ENCODE measurements at regions not wholly inside any gene's neighbourhood (a gene's known extent, or its start where the extent isn't known, plus 50 kb on each side); places are given as distances from the start of the nearest gene placed in this dataset.

DNA sequence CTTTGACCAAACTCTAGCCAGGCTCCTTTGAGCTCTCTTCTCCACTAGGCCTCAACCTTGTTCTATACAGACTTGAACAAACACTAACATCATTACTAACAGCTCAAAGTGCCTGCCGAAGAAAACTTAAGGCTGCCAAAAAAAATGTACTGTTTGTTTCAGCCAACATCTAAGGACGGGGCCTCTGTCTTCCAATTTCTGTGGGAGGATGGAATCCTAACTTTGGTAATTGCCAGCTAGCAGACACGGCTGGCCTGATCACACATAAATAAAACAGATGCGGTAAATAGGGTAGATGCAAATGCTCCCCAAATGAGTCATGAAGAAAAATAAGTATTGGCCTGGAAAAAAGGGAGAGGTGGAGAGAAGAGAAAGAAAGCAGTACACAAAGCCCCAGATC is 394.3 kb downstream of the TMEM135 start:
- TF ChIP-seq, protein P1, sequence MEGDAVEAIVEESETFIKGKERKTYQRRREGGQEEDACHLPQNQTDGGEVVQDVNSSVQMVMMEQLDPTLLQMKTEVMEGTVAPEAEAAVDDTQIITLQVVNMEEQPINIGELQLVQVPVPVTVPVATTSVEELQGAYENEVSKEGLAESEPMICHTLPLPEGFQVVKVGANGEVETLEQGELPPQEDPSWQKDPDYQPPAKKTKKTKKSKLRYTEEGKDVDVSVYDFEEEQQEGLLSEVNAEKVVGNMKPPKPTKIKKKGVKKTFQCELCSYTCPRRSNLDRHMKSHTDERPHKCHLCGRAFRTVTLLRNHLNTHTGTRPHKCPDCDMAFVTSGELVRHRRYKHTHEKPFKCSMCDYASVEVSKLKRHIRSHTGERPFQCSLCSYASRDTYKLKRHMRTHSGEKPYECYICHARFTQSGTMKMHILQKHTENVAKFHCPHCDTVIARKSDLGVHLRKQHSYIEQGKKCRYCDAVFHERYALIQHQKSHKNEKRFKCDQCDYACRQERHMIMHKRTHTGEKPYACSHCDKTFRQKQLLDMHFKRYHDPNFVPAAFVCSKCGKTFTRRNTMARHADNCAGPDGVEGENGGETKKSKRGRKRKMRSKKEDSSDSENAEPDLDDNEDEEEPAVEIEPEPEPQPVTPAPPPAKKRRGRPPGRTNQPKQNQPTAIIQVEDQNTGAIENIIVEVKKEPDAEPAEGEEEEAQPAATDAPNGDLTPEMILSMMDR (IDR thresholded peaks at IDR 0.05) = no peak
- TF ChIP-seq EZH2phosphoT487 (IDR thresholded peaks at IDR 0.05) (no peak), EZH2 (IDR thresholded peaks at IDR 0.05) (no peak)

DNA sequence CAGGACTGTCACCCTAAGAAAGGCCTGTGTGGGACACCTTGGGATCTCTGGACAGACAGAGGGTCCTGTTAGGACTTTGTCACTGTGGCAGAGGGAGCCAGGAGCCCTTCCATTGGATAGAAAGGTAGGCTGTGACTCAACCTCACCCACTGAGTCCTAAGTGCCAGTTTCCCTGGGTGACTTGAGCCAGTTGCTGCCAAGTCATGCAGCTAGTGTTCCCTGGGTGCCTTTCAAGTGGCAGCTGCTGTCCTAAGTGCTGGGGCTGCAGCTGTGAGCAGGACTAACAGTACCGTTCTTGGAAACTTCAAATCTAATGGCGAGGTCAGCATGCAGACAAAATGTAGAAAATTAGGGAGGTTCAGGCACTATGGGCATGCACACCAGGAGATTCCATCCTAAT is 393.7 kb downstream of the TMEM135 start:
- H3K4me2 ChIP-seq = no peak overlapping the region
- Mint-ChIP-seq H3K4me1 (peaks cover 23% of the 10 kb centered on the region), H3K27me3 (ENCODE audit: insufficient read depth, low read depth) (peaks cover 3% of the 10 kb centered on the region), H3K9me3 (no peaks in the 10 kb centered on the region), H3K27ac (peak overlapping the region; percentile 6), H3K36me3 (no peaks in the 10 kb centered on the region), H3K4me3 (no peak overlapping the region)
- H3K4me1 ChIP-seq = no peaks in the 10 kb centered on the region
- H3K27me3 ChIP-seq = no peaks in the 10 kb centered on the region
- no peaks in the 10 kb centered on the region for H4K20me1 ChIP-seq (ENCODE audit: low read depth)
- no peak overlapping the region for H3K9ac ChIP-seq
- no peak overlapping the region for H3K4me3 ChIP-seq
- no peak overlapping the region for H2AFZ ChIP-seq (replicated peaks)
- H3K79me2 ChIP-seq (ENCODE audit: low read depth) = no peaks in the 10 kb centered on the region
- DNase-seq (ENCODE audit: low spot score) = no peak
- no peaks in the 10 kb centered on the region for H3K9me3 ChIP-seq (ENCODE audit: low read depth)
- H3F3A ChIP-seq (ENCODE audit: low read depth) = no peaks in the 10 kb centered on the region
- H3K36me3 ChIP-seq = no peaks in the 10 kb centered on the region
- TF ChIP-seq EZH2phosphoT487 (IDR thresholded peaks at IDR 0.05) (no peak), EZH2 (IDR thresholded peaks at IDR 0.05) (no peak)
- TF ChIP-seq, protein P1 (IDR thresholded peaks at IDR 0.05) = no peak
- no peak overlapping the region for H3K27ac ChIP-seq

More for the DNA sequence above, 394.3 kb downstream of the TMEM135 start:
- Mint-ChIP-seq H3K9me3 (no peaks in the 10 kb centered on the region), H3K4me1 (peaks cover 23% of the 10 kb centered on the region), H3K36me3 (no peaks in the 10 kb centered on the region), H3K4me3 (no peak overlapping the region), H3K27ac (no peak overlapping the region), H3K27me3 (ENCODE audit: insufficient read depth, low read depth) (peaks cover 4% of the 10 kb centered on the region)
- no peaks in the 10 kb centered on the region for H3K36me3 ChIP-seq
- H3K9me3 ChIP-seq (ENCODE audit: low read depth) = no peaks in the 10 kb centered on the region
- no peak overlapping the region for H3K27ac ChIP-seq
- no peaks in the 10 kb centered on the region for H3K27me3 ChIP-seq
- DNase-seq (ENCODE audit: low spot score) = no peak
- no peak overlapping the region for H2AFZ ChIP-seq (replicated peaks)
- no peaks in the 10 kb centered on the region for H3K4me1 ChIP-seq
- no peaks in the 10 kb centered on the region for H4K20me1 ChIP-seq (ENCODE audit: low read depth)
- no peaks in the 10 kb centered on the region for H3K79me2 ChIP-seq (ENCODE audit: low read depth)
- H3K4me2 ChIP-seq = no peak overlapping the region
- H3K9ac ChIP-seq = no peak overlapping the region
- no peak overlapping the region for H3K4me3 ChIP-seq
- no peaks in the 10 kb centered on the region for H3F3A ChIP-seq (ENCODE audit: low read depth)

DNA sequence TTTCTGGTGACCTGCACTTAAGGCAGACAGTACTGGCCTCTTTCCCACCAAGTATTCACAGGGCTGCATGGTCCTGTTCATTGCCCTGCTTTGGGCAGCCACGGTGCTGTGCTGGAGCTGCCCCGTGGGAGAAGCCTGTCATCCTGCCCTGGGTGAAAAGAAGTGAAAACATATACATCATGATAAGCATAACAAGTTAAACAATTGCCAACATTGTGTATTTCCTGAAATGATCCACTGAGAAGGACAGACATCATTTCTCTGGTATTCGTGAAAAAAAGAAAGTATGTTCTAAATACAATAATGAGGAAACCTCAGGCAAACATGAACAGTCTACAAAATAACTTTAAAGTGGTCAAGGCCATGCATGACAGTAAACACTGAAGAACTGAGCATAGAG is 393.1 kb downstream of the TMEM135 start:
- H3K27ac ChIP-seq = no peak overlapping the region

More for the DNA sequence above, 393.1 kb downstream of the TMEM135 start:
- Histone ChIP-seq H3K79me2 (ENCODE audit: low read depth) (no peaks in the 10 kb centered on the region), H2AFZ (replicated peaks) (no peak overlapping the region), H3K4me2 (no peak overlapping the region), H3F3A (ENCODE audit: low read depth) (no peaks in the 10 kb centered on the region), H3K9me3 (ENCODE audit: low read depth) (no peaks in the 10 kb centered on the region), H3K36me3 (no peaks in the 10 kb centered on the region), H3K9ac (no peak overlapping the region), H3K4me1 (no peaks in the 10 kb centered on the region), H3K4me3 (no peak overlapping the region), H3K27me3 (no peaks in the 10 kb centered on the region), H4K20me1 (ENCODE audit: low read depth) (no peaks in the 10 kb centered on the region)
- TF ChIP-seq EZH2phosphoT487 (IDR thresholded peaks at IDR 0.05) (no peak), EZH2 (IDR thresholded peaks at IDR 0.05) (no peak)
- TF ChIP-seq, protein P1 (IDR thresholded peaks at IDR 0.05) = no peak
- no peak overlapping the region for H3K27ac Mint-ChIP-seq
- H3K9me3 Mint-ChIP-seq = no peaks in the 10 kb centered on the region
- H3K36me3 Mint-ChIP-seq = no peaks in the 10 kb centered on the region
- H3K4me1 Mint-ChIP-seq = peaks cover 23% of the 10 kb centered on the region
- H3K4me3 Mint-ChIP-seq = no peak overlapping the region
- DNase-seq (ENCODE audit: low spot score) = no peak
- peaks cover 3% of the 10 kb centered on the region for H3K27me3 Mint-ChIP-seq (ENCODE audit: insufficient read depth, low read depth)
